ENCODE measurements at regions not wholly inside any gene's neighbourhood (a gene's known extent, or its start where the extent isn't known, plus 50 kb on each side); places are given as distances from the start of the nearest gene placed in this dataset.
"Not testable (repeated sequence)": the region's sequence is repeated elsewhere in the genome, so short reads cannot be mapped to it uniquely, and the experiment has no call there.

DNA sequence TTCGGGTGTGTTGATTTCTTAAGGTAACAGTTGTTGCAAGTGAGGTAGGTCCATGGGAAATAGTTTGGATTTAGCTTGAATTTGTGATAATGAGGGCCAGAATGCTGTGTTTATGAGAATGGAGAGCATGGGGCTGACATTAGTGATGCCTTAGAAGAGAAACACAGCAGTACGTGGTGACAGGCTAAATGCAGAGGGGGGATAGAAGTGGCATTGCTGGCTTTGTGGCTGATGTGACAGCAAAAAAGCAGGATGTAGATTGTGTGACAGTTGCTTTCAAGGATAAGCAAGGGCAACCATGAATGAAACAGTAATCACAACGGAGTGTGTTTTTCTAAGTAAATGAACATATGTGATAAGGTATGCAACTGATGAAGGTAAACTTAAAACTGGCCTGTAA lies 103.4 kb upstream of the SGCD start:
- Histone ChIP-seq H3K9ac (ENCODE audit: low read depth in 1 of 2, low read length in 2 of 2) (no peak overlapping the region), H3K27ac (ENCODE audit: low read depth in 1 of 2, low read length in 2 of 2) (no peak overlapping the region), H3K9me3 (ENCODE audit: control insufficient read depth in 4 of 4, low read length in 3 of 4) (no peaks in the 10 kb centered on the region), H3K4me3 (ENCODE audit: low read depth in 1 of 3, low read length in 3 of 3) (no peak overlapping the region), H3K36me3 (ENCODE audit: control insufficient read depth in 4 of 4, insufficient read depth in 3 of 4, low read depth in 1 of 4, low read length in 3 of 4) (no peaks in the 10 kb centered on the region), H3K27me3 (ENCODE audit: control insufficient read depth in 4 of 4, insufficient read depth in 4 of 4, low read length in 3 of 4) (peaks cover 0 to 3% (median 0%) of the 10 kb centered on the region in 4 donors), H3K4me1 (ENCODE audit: control insufficient read depth in 4 of 4, insufficient read depth in 4 of 4, low read length in 3 of 4) (no peaks in the 10 kb centered on the region)
- 78% methylated on average over 3 of the region's 3 CpGs for WGBS
- DNase-seq (ENCODE audit: low spot score): no peak
- no peak for TF ChIP-seq SP1 (IDR thresholded peaks at IDR 0.05)
- no peak for TF ChIP-seq RXRA (IDR thresholded peaks at IDR 0.05)
- TF ChIP-seq, protein P1, sequence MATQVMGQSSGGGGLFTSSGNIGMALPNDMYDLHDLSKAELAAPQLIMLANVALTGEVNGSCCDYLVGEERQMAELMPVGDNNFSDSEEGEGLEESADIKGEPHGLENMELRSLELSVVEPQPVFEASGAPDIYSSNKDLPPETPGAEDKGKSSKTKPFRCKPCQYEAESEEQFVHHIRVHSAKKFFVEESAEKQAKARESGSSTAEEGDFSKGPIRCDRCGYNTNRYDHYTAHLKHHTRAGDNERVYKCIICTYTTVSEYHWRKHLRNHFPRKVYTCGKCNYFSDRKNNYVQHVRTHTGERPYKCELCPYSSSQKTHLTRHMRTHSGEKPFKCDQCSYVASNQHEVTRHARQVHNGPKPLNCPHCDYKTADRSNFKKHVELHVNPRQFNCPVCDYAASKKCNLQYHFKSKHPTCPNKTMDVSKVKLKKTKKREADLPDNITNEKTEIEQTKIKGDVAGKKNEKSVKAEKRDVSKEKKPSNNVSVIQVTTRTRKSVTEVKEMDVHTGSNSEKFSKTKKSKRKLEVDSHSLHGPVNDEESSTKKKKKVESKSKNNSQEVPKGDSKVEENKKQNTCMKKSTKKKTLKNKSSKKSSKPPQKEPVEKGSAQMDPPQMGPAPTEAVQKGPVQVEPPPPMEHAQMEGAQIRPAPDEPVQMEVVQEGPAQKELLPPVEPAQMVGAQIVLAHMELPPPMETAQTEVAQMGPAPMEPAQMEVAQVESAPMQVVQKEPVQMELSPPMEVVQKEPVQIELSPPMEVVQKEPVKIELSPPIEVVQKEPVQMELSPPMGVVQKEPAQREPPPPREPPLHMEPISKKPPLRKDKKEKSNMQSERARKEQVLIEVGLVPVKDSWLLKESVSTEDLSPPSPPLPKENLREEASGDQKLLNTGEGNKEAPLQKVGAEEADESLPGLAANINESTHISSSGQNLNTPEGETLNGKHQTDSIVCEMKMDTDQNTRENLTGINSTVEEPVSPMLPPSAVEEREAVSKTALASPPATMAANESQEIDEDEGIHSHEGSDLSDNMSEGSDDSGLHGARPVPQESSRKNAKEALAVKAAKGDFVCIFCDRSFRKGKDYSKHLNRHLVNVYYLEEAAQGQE (IDR thresholded peaks at IDR 0.05): no peak
- TF ChIP-seq, protein P2, sequence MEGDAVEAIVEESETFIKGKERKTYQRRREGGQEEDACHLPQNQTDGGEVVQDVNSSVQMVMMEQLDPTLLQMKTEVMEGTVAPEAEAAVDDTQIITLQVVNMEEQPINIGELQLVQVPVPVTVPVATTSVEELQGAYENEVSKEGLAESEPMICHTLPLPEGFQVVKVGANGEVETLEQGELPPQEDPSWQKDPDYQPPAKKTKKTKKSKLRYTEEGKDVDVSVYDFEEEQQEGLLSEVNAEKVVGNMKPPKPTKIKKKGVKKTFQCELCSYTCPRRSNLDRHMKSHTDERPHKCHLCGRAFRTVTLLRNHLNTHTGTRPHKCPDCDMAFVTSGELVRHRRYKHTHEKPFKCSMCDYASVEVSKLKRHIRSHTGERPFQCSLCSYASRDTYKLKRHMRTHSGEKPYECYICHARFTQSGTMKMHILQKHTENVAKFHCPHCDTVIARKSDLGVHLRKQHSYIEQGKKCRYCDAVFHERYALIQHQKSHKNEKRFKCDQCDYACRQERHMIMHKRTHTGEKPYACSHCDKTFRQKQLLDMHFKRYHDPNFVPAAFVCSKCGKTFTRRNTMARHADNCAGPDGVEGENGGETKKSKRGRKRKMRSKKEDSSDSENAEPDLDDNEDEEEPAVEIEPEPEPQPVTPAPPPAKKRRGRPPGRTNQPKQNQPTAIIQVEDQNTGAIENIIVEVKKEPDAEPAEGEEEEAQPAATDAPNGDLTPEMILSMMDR (IDR thresholded peaks at IDR 0.05; ENCODE audit: low read depth, low read length, missing input control): no peak
- TF ChIP-seq FOXA1 (IDR thresholded peaks at IDR 0.05): no peak
- TF ChIP-seq, protein P3, sequence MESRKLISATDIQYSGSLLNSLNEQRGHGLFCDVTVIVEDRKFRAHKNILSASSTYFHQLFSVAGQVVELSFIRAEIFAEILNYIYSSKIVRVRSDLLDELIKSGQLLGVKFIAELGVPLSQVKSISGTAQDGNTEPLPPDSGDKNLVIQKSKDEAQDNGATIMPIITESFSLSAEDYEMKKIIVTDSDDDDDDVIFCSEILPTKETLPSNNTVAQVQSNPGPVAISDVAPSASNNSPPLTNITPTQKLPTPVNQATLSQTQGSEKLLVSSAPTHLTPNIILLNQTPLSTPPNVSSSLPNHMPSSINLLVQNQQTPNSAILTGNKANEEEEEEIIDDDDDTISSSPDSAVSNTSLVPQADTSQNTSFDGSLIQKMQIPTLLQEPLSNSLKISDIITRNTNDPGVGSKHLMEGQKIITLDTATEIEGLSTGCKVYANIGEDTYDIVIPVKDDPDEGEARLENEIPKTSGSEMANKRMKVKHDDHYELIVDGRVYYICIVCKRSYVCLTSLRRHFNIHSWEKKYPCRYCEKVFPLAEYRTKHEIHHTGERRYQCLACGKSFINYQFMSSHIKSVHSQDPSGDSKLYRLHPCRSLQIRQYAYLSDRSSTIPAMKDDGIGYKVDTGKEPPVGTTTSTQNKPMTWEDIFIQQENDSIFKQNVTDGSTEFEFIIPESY (IDR thresholded peaks at IDR 0.05): no peak
- TF ChIP-seq FOXA2 (IDR thresholded peaks at IDR 0.05): no peak
- no peak for TF ChIP-seq NR2F2 (IDR thresholded peaks at IDR 0.05)
- no peak for TF ChIP-seq HNF4G (IDR thresholded peaks at IDR 0.05)
- TF ChIP-seq EGR1 (IDR thresholded peaks at IDR 0.05; ENCODE audit: low read depth in 2 of 2): no peak
- TF ChIP-seq, protein P4, sequence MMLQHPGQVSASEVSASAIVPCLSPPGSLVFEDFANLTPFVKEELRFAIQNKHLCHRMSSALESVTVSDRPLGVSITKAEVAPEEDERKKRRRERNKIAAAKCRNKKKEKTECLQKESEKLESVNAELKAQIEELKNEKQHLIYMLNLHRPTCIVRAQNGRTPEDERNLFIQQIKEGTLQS (IDR thresholded peaks at IDR 0.05): no peak
- no peak for TF ChIP-seq HNF4A (conservative IDR thresholded peaks at IDR 0.05)
- TF ChIP-seq YY1 (IDR thresholded peaks at IDR 0.05): no peak
- TF ChIP-seq TAF1 (conservative IDR thresholded peaks at IDR 0.05): no peak
- TF ChIP-seq JUND (IDR thresholded peaks at IDR 0.05): no peak

DNA sequence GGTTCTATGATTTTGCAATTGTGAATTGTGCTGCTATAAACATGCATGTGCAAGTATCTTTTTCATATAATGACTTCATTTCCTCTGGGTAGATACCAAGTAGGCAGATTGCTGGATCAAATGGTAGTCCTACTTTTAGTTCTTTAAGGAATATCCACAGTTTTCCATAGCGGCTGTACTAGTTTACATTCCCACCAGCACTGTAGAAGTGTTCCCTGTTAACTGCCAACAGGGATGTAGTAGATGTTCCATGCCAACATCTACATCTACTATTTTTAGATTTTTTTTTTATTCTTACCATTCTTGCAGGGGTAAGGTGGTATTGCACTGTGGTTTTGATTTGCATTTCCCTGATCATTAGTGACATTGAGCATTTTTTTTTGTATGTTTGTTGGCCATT lies 100.5 kb upstream of the SGCD start:
- 89% methylated on average over 1 of the region's 1 CpG for WGBS
- H3K36me3 ChIP-seq (ENCODE audit: control insufficient read depth in 4 of 4, insufficient read depth in 3 of 4, low read depth in 1 of 4, low read length in 3 of 4); DNase-seq (ENCODE audit: low spot score): not testable (repeated sequence)

More for the DNA sequence above, 100.5 kb upstream of the SGCD start:
- H3K4me3 ChIP-seq (ENCODE audit: low read depth in 1 of 3, low read length in 3 of 3); H3K4me1 ChIP-seq (ENCODE audit: control insufficient read depth in 4 of 4, insufficient read depth in 4 of 4, low read length in 3 of 4); H3K9me3 ChIP-seq (ENCODE audit: control insufficient read depth in 4 of 4, low read length in 3 of 4); H3K27me3 ChIP-seq (ENCODE audit: control insufficient read depth in 4 of 4, insufficient read depth in 4 of 4, low read length in 3 of 4); H3K9ac ChIP-seq (ENCODE audit: low read depth in 1 of 2, low read length in 2 of 2); H3K27ac ChIP-seq (ENCODE audit: low read depth in 1 of 2, low read length in 2 of 2): not testable (repeated sequence)

Measured in liver (tissue), 8 donors.